Stimulated activated CD4-positive, alpha-beta T cell treated with anti-CD3 and anti-CD28 coated beads, Interleukin-15, amount 100 ng/mL, for 1 hour (primary cell): ENCODE measurements at regions not wholly inside any gene's neighbourhood (a gene's known extent, or its start where the extent isn't known, plus 50 kb on each side); places are given as distances from the start of the nearest gene placed in this dataset.

ENCODE experiments used
- DNase-seq, 2 donors: peaks; one replicate each; pipeline ENCODE4 v3.0.0-alpha.2; 2020; ENCODE audit warnings: low read depth in 1 of 2, low spot score in 1 of 2

GRCh38 chrY:7262531-7262930 is 351.0 kb upstream of the AMELY start:
- no peak for DNase-seq

GRCh38 chrY:7261254-7261653 is 349.7 kb upstream of the AMELY start:
- no peak for DNase-seq

GRCh38 chrY:7240101-7240500 is 328.5 kb upstream of the AMELY start:
- DNase-seq, result peak in 1 of 2 donors; percentile 9

- no peak for DNase-seq
Measured at GRCh38 chrY:7211971-7212370, 300.4 kb upstream of the AMELY start.

GRCh38 chrY:7204456-7204855 is 292.9 kb upstream of the AMELY start:
- no peak for DNase-seq

GRCh38 chrY:7182591-7182990 is 271.0 kb upstream of the AMELY start:
- no peak for DNase-seq

GRCh38 chrY:7177631-7178030 is 266.1 kb upstream of the AMELY start:
- DNase-seq, result no peak

- no peak for DNase-seq
Measured at GRCh38 chrY:7169475-7169874, 257.9 kb upstream of the AMELY start.

- no peak for DNase-seq
Measured at GRCh38 chrY:7141477-7141876, 229.9 kb upstream of the AMELY start.
